ENCODE measurements at regions not wholly inside any gene's neighbourhood (a gene's known extent, or its start where the extent isn't known, plus 50 kb on each side); places are given as distances from the start of the nearest gene placed in this dataset.

- Histone ChIP-seq H3K4me3 (replicated peaks; ENCODE audit: low read depth, low read length) (no peak overlapping the region), H3K36me3 (ENCODE audit: control insufficient read depth, insufficient read depth, low read length) (no peaks in the 10 kb centered on the region), H3K27me3 (replicated peaks; ENCODE audit: control insufficient read depth, insufficient read depth, low read length) (no peaks in the 10 kb centered on the region)
- no peak for TF ChIP-seq CTCF (IDR thresholded peaks at IDR 0.05; ENCODE audit: insufficient read depth, low read length, poor library complexity, severe bottlenecking)
- no peak for DNase-seq (ENCODE audit: extremely low read depth, insufficient read length)
Observed at GRCh38 chr10:128538671-128539070, 412.4 kb upstream of the MKI67 start.

GRCh38 chr10:128539510-128540127, 413.4 kb upstream of the MKI67 start:
- Histone ChIP-seq H3K4me3 (replicated peaks; ENCODE audit: low read depth, low read length) (no peak overlapping the region), H3K27me3 (replicated peaks; ENCODE audit: control insufficient read depth, insufficient read depth, low read length) (no peaks in the 10 kb centered on the region)

GRCh38 chr10:128540128-128540762, 414.0 kb upstream of the MKI67 start:
- no peak for TF ChIP-seq CTCF (IDR thresholded peaks at IDR 0.05; ENCODE audit: insufficient read depth, low read length, poor library complexity, severe bottlenecking)
- no peaks in the 10 kb centered on the region for H3K36me3 ChIP-seq (ENCODE audit: control insufficient read depth, insufficient read depth, low read length)
- no peak for DNase-seq (ENCODE audit: extremely low read depth, insufficient read length)
- no peaks in the 10 kb centered on the region for H3K27me3 ChIP-seq (replicated peaks; ENCODE audit: control insufficient read depth, insufficient read depth, low read length)
- no peak overlapping the region for H3K4me3 ChIP-seq (replicated peaks; ENCODE audit: low read depth, low read length)

More at GRCh38 chr10:128539510-128540127, 413.4 kb upstream of the MKI67 start:
- DNase-seq (ENCODE audit: extremely low read depth, insufficient read length) = no peak
- H3K36me3 ChIP-seq (ENCODE audit: control insufficient read depth, insufficient read depth, low read length) = no peaks in the 10 kb centered on the region
- TF ChIP-seq CTCF (IDR thresholded peaks at IDR 0.05; ENCODE audit: insufficient read depth, low read length, poor library complexity, severe bottlenecking) = no peak

- no peaks in the 10 kb centered on the region for H3K36me3 ChIP-seq (ENCODE audit: control insufficient read depth, insufficient read depth, low read length)
- H3K4me3 ChIP-seq (replicated peaks; ENCODE audit: low read depth, low read length) = no peak overlapping the region
- no peak for DNase-seq (ENCODE audit: extremely low read depth, insufficient read length)
- no peak for TF ChIP-seq CTCF (IDR thresholded peaks at IDR 0.05; ENCODE audit: insufficient read depth, low read length, poor library complexity, severe bottlenecking)
- no peaks in the 10 kb centered on the region for H3K27me3 ChIP-seq (replicated peaks; ENCODE audit: control insufficient read depth, insufficient read depth, low read length)
Observed at GRCh38 chr10:128540781-128541761, 414.8 kb upstream of the MKI67 start.

- H3K36me3 ChIP-seq (ENCODE audit: control insufficient read depth, insufficient read depth, low read length) = no peaks in the 10 kb centered on the region
- TF ChIP-seq CTCF (IDR thresholded peaks at IDR 0.05; ENCODE audit: insufficient read depth, low read length, poor library complexity, severe bottlenecking) = no peak
- no peaks in the 10 kb centered on the region for H3K27me3 ChIP-seq (replicated peaks; ENCODE audit: control insufficient read depth, insufficient read depth, low read length)
- no peak overlapping the region for H3K4me3 ChIP-seq (replicated peaks; ENCODE audit: low read depth, low read length)
- no peak for DNase-seq (ENCODE audit: extremely low read depth, insufficient read length)
Observed at GRCh38 chr10:128541926-128542475, 415.8 kb upstream of the MKI67 start.

Data from GM06990 (cell line).